ENCODE measurements at regions not wholly inside any gene's neighbourhood (a gene's known extent, or its start where the extent isn't known, plus 50 kb on each side); places are given as distances from the start of the nearest gene placed in this dataset.

DNA sequence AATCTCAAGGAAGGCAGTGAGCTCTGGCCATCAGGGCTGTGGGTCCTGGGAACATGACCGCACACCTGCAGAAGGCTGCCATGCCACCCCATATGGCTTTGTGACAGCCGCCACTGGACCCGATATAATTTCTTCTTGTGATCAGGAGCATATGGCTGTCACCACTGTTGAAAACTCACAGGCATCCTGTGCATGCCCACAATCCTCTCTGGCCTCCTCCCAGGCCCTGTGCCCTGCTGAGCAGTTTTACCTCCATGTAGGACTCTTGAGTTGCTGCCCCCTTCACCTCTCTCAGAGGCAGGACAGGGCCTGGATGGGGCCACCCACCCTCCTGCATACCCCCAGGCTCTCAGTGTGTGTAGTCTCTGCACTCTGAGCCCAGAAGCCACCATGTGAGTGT, 391.9 kb upstream of the AKR1E2 start:
- no peaks in the 10 kb centered on the region for H3K9me1 ChIP-seq (ENCODE audit: control insufficient read depth, extremely low read depth, insufficient read depth, low read length)
- H3K9ac ChIP-seq (ENCODE audit: control insufficient read depth, extremely low read depth, insufficient read depth, low read length), result no peak overlapping the region
- no peak overlapping the region for H2AFZ ChIP-seq (ENCODE audit: control insufficient read depth, low read length)
- H3K27me3 ChIP-seq (ENCODE audit: control insufficient read depth, extremely low read depth, insufficient read depth, low read length), result no peaks in the 10 kb centered on the region
- H3K4me2 ChIP-seq (ENCODE audit: control insufficient read depth, extremely low read depth, insufficient read depth, low read depth, low read length), result no peak overlapping the region
- H3K9me3 ChIP-seq (ENCODE audit: control insufficient read depth, low read depth, low read length), result no peaks in the 10 kb centered on the region
- DNase-seq (ENCODE audit: low read depth, low spot score), result no peak
- H4K20me1 ChIP-seq (ENCODE audit: control insufficient read depth, extremely low read depth, insufficient read depth, low read length), result no peaks in the 10 kb centered on the region
- no peaks in the 10 kb centered on the region for H3K36me3 ChIP-seq (ENCODE audit: control insufficient read depth in 2 of 2, extremely low read depth in 1 of 2, insufficient read depth in 2 of 2, low read length in 2 of 2)
- no peak overlapping the region for H3K27ac ChIP-seq (ENCODE audit: control insufficient read depth, insufficient read depth, low read length)
- H3K79me2 ChIP-seq (ENCODE audit: control insufficient read depth, insufficient read depth, low read length), result no peaks in the 10 kb centered on the region
- H3K4me1 ChIP-seq (ENCODE audit: control insufficient read depth, extremely low read depth, insufficient read depth, low read length), result no peaks in the 10 kb centered on the region
- TF ChIP-seq EZH2 (IDR thresholded peaks at IDR 0.05; ENCODE audit: low read length), result no peak
- TF ChIP-seq CTCF (optimal IDR thresholded peaks at IDR 0.05 in 1 of 3, IDR thresholded peaks at IDR 0.05 in 1 of 3, conservative IDR thresholded peaks at IDR 0.05 in 1 of 3; ENCODE audit: extremely low read depth in 1 of 3, insufficient read depth in 2 of 3, low read length in 3 of 3), result no peak
- FAIRE-seq, result no peak
- dilution Hi-C loops (cut with MboI; ENCODE audit: extremely low pct_ligation_motif_present, low sequenced_read_pairs), result no loop called here
- no peak overlapping the region for H3K4me3 ChIP-seq (ENCODE audit: control insufficient read depth in 2 of 3, extremely low read depth in 1 of 3, insufficient read depth in 2 of 3, low read depth in 1 of 3, low read length in 3 of 3)

DNA sequence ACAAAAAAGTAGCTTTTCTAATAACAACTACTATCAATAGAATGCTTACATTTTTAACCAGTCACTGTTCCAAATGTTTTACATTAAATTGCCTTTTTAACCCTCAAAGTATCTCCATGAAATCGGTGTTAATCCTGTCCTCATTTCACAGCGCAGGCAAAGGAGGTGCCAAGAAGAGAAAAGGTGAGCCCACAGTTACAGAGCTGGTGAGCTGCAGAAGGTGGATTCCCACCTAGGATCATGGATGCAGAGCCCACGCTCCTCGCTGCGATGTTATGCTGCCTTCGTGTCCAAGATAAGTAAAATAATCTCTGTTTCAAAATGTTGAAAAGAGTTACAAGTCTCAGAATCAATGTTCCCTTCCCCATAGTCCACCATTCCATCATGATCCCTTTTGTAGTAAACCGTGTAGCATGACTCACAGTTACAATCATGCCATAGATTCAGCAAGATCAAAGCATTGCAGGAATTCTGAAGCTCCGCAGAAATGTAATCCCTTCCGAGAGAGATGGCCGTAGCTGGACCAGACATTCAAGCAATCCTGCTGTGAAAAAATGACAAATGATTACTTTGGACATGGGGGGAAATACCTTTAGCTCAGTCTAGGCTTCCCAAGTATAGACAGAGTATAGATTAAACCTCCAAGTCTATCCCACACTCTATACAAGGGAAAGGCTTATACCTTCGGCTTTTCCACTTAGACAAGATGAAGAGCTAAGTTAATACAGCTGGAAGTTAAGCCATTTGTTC, 394.7 kb upstream of the AKR1E2 start:
- H2AFZ ChIP-seq (ENCODE audit: control insufficient read depth, low read length), result no peak overlapping the region
- dilution Hi-C loops (cut with MboI; ENCODE audit: extremely low pct_ligation_motif_present, low sequenced_read_pairs), result no loop called here
- H3K4me3 ChIP-seq (ENCODE audit: control insufficient read depth in 2 of 3, extremely low read depth in 1 of 3, insufficient read depth in 2 of 3, low read depth in 1 of 3, low read length in 3 of 3), result no peak overlapping the region
- H3K9ac ChIP-seq (ENCODE audit: control insufficient read depth, extremely low read depth, insufficient read depth, low read length), result no peak overlapping the region
- no peaks in the 10 kb centered on the region for H4K20me1 ChIP-seq (ENCODE audit: control insufficient read depth, extremely low read depth, insufficient read depth, low read length)
- no peak overlapping the region for H3K27ac ChIP-seq (ENCODE audit: control insufficient read depth, insufficient read depth, low read length)
- DNase-seq (ENCODE audit: low read depth, low spot score) (no peak), FAIRE-seq (no peak)
- H3K27me3 ChIP-seq (ENCODE audit: control insufficient read depth, extremely low read depth, insufficient read depth, low read length), result no peaks in the 10 kb centered on the region
- no peaks in the 10 kb centered on the region for H3K79me2 ChIP-seq (ENCODE audit: control insufficient read depth, insufficient read depth, low read length)
- H3K36me3 ChIP-seq (ENCODE audit: control insufficient read depth in 2 of 2, extremely low read depth in 1 of 2, insufficient read depth in 2 of 2, low read length in 2 of 2), result no peaks in the 10 kb centered on the region
- H3K9me3 ChIP-seq (ENCODE audit: control insufficient read depth, low read depth, low read length), result no peaks in the 10 kb centered on the region
- no peak for TF ChIP-seq CTCF (optimal IDR thresholded peaks at IDR 0.05 in 1 of 3, IDR thresholded peaks at IDR 0.05 in 1 of 3, conservative IDR thresholded peaks at IDR 0.05 in 1 of 3; ENCODE audit: extremely low read depth in 1 of 3, insufficient read depth in 2 of 3, low read length in 3 of 3)
- no peak for TF ChIP-seq EZH2 (IDR thresholded peaks at IDR 0.05; ENCODE audit: low read length)
- H3K4me2 ChIP-seq (ENCODE audit: control insufficient read depth, extremely low read depth, insufficient read depth, low read depth, low read length), result no peak overlapping the region
- H3K4me1 ChIP-seq (ENCODE audit: control insufficient read depth, extremely low read depth, insufficient read depth, low read length), result no peaks in the 10 kb centered on the region
- no peaks in the 10 kb centered on the region for H3K9me1 ChIP-seq (ENCODE audit: control insufficient read depth, extremely low read depth, insufficient read depth, low read length)

Data from keratinocyte (primary cell).